Osteocyte (in vitro differentiated cells): ENCODE measurements at regions not wholly inside any gene's neighbourhood (a gene's known extent, or its start where the extent isn't known, plus 50 kb on each side); places are given as distances from the start of the nearest gene placed in this dataset.

ENCODE experiments used
- DNase-seq: peaks from one replicate; pipeline ENCODE4 v3.0.0; 2021; ENCODE audit warnings: mixed read lengths; ENCODE audit not compliant: unreplicated experiment; ENCODE audit errors: extremely low spot score
- H3K27ac Mint-ChIP-seq: one replicate; pipeline ENCODE4 v1.8.0; 2021; ENCODE audit warnings: mild to moderate bottlenecking, mixed read lengths; ENCODE audit not compliant: unreplicated experiment
- H3K27me3 Mint-ChIP-seq: one replicate; pipeline ENCODE4 v1.8.0; 2021; ENCODE audit warnings: mixed read lengths; ENCODE audit not compliant: unreplicated experiment
- H3K36me3 Mint-ChIP-seq: one replicate; pipeline ENCODE4 v1.8.0; 2021; ENCODE audit warnings: mixed read lengths; ENCODE audit not compliant: unreplicated experiment
- H3K4me1 Mint-ChIP-seq: one replicate; pipeline ENCODE4 v1.8.0; 2021; ENCODE audit warnings: mixed read lengths; ENCODE audit not compliant: unreplicated experiment
- H3K4me3 Mint-ChIP-seq: one replicate; pipeline ENCODE4 v1.8.0; 2021; ENCODE audit warnings: mild to moderate bottlenecking, moderate library complexity, mixed read lengths; ENCODE audit not compliant: unreplicated experiment
- H3K9me3 Mint-ChIP-seq: one replicate; pipeline ENCODE4 v1.8.0; 2021; ENCODE audit warnings: mixed read lengths; ENCODE audit not compliant: unreplicated experiment
- CTCF ChIP-seq: fragments of 200-600 bp; sonication (generic); IDR thresholded peaks from 2 replicates; pipeline ENCODE4 v1.5.0; 2021; ENCODE audit warnings: antibody characterized with exemption, mild to moderate bottlenecking, moderate library complexity

DNA sequence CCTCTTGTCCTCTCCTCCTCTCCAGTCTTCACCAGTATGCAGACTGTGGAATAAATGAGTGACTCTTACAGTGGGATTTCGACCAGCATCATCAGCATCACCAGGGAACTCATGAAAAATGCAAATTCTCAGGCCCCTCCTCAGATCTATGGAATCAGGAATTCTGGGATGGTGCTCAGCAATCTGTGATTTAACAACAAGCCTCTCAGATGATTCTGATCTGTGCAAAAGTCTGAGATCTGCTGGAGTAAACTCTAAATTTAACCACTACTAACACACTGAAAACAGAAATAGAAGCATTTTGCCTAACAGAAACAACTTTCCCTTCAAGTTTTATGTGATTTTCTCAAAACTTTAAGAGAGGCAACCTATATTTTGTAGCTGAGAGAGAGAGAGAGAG lies 124.8 kb upstream of the FAM3C start:
- H3K36me3 Mint-ChIP-seq: no peaks in the 10 kb centered on the region
- no peak for TF ChIP-seq CTCF
- no peak for DNase-seq
- H3K9me3 Mint-ChIP-seq: peaks cover 10% of the 10 kb centered on the region
- H3K27me3 Mint-ChIP-seq: no peaks in the 10 kb centered on the region
- peaks cover 12% of the 10 kb centered on the region for H3K4me1 Mint-ChIP-seq
- H3K4me3 Mint-ChIP-seq: no peak overlapping the region
- H3K27ac Mint-ChIP-seq: no peak overlapping the region

- Mint-ChIP-seq H3K36me3 (no peaks in the 10 kb centered on the region), H3K27me3 (no peaks in the 10 kb centered on the region), H3K4me1 (peaks cover 12% of the 10 kb centered on the region), H3K4me3 (no peak overlapping the region), H3K9me3 (peaks cover 10% of the 10 kb centered on the region), H3K27ac (no peak overlapping the region)
- no peak for TF ChIP-seq CTCF
- no peak for DNase-seq
These were observed 123.7 kb upstream of the FAM3C start for GRCh38 chr7:121519548-121520521.

- Mint-ChIP-seq H3K9me3 (peaks cover 10% of the 10 kb centered on the region), H3K27me3 (no peaks in the 10 kb centered on the region), H3K4me1 (peaks cover 20% of the 10 kb centered on the region), H3K36me3 (no peaks in the 10 kb centered on the region), H3K4me3 (no peak overlapping the region), H3K27ac (no peak overlapping the region)
- no peak for TF ChIP-seq CTCF
- DNase-seq: no peak
These were observed 121.5 kb upstream of the FAM3C start for GRCh38 chr7:121517591-121517990.

GRCh38 chr7:121516821-121517220 lies 120.7 kb upstream of the FAM3C start:
- DNase-seq: no peak
- Mint-ChIP-seq H3K4me3 (no peak overlapping the region), H3K4me1 (peaks cover 17% of the 10 kb centered on the region)

More at GRCh38 chr7:121516821-121517220, 120.7 kb upstream of the FAM3C start:
- H3K27me3 Mint-ChIP-seq: no peaks in the 10 kb centered on the region
- TF ChIP-seq CTCF: no peak
- peaks cover 10% of the 10 kb centered on the region for H3K9me3 Mint-ChIP-seq
- no peaks in the 10 kb centered on the region for H3K36me3 Mint-ChIP-seq
- H3K27ac Mint-ChIP-seq: no peak overlapping the region
